Erythroblast (primary cell): ENCODE measurements at regions not wholly inside any gene's neighbourhood (a gene's known extent, or its start where the extent isn't known, plus 50 kb on each side); places are given as distances from the start of the nearest gene placed in this dataset.

Experiments used
- GATA1 ChIP-seq: IDR thresholded peaks from 2 replicates; pipeline ENCODE4 v1.6.1; 2011; ENCODE audit warnings: low read depth, mild to moderate bottlenecking, control low read depth, low read length, moderate library complexity
- POLR2A ChIP-seq: IDR thresholded peaks from 2 replicates; pipeline ENCODE4 v1.6.1; 2011; ENCODE audit warnings: mild to moderate bottlenecking, low read length

GRCh38 chr16:85519540-85520231 lies 93.4 kb upstream of the GSE1 start:
- TF ChIP-seq POLR2A (no peak), GATA1 (no peak)
